Adrenal gland (tissue), 9 donors: ENCODE measurements at regions not wholly inside any gene's neighbourhood (a gene's known extent, or its start where the extent isn't known, plus 50 kb on each side); places are given as distances from the start of the nearest gene placed in this dataset.

Experiments used
- DNase-seq, 7 donors: peaks; one replicate each; pipeline ENCODE4 v3.0.0-alpha.2; 2019 to 2020
- H3K27ac ChIP-seq, 5 donors: fragments of 200-600 bp; sonication (generic) in 4 of 5; 1 replicate in 3 of 5; 2 replicates in 2 of 5; pipeline versions ENCODE4 v1.5.1 to v1.8.0; 2016 to 2020; ENCODE audit warnings: mild to moderate bottlenecking in 1 of 5
- H3K27me3 ChIP-seq: fragments of 200-600 bp; 2 replicates; pipeline ENCODE4 v1.8.0; 2021
- H3K36me3 ChIP-seq, 2 donors: fragments of 200-600 bp; replicated peaks in 1 of 2; 1 replicate in 1 of 2; 2 replicates in 1 of 2; pipeline versions ENCODE4 v1.5.1 to v1.8.0; 2018 to 2022
- H3K4me1 ChIP-seq, 2 donors: fragments of 200-600 bp; replicated peaks in 1 of 2; 1 replicate in 1 of 2; 2 replicates in 1 of 2; pipeline versions ENCODE4 v1.5.1 to v1.8.0; 2018 to 2021
- H3K4me3 ChIP-seq, 4 donors: fragments of 200-600 bp; sonication (generic) in 3 of 4; one replicate each; pipeline ENCODE4 v1.5.1; 2016 to 2018
- H3K9me3 ChIP-seq, 3 donors: fragments of 200-600 bp; sonication (generic) in 1 of 3; replicated peaks in 1 of 3; 1 replicate in 2 of 3; 2 replicates in 1 of 3; pipeline versions ENCODE4 v1.5.1 to v1.8.0; 2016 to 2021
- POLR2A ChIP-seq, 2 donors: fragments of 450-650 bp; IDR thresholded peaks; one replicate each; pipeline ENCODE4 v1.6.1; 2017; ENCODE audit warnings: antibody characterized with exemption in 2 of 2, mild to moderate bottlenecking in 2 of 2, moderate library complexity in 1 of 2
- WGBS, 4 donors: extraction: QIAGEN DNeasy Blood & Tissue Kit in 2 of 4; methylation state at CpG; one replicate each; pipeline versions ENCODE4 v1.1.5 to v1.1.7; 2013 to 2017; 5-methylcytosine and 5-hydroxymethylcytosine counted together
- intact Hi-C, 2 donors: fragments of 100-400 bp; cut with DNase I; formaldehyde crosslinking; loops; one replicate each; pipeline versions ENCODE4 v1.14.1 to v1.15.0; 2022 to 2023
- TF ChIP-seq, protein P1 (sequence below), 6 experiments: fragments of 450-650 bp in 4 of 6; fragments of 200-600 bp in 2 of 6; sonication (generic) in 1 of 6; IDR thresholded peaks; 1 replicate in 5 of 6; 2 replicates in 1 of 6; pipeline versions ENCODE4 v1.5.1 to v1.8.0; 2016 to 2021; ENCODE audit warnings: antibody characterized with exemption in 6 of 6, mild to moderate bottlenecking in 2 of 6, moderate library complexity in 1 of 6
- donor health status: healthy with polysubstance abuse.
- donor health status: Bipolar disorder and iron deficiency.
- donor health status: DM: yes; HTN: yes; CAD: no.
- donor health status: DM: no; HTN: no; CAD: no.
- donor health status: DM: no; HTN: no; CAD: no.

DNA sequence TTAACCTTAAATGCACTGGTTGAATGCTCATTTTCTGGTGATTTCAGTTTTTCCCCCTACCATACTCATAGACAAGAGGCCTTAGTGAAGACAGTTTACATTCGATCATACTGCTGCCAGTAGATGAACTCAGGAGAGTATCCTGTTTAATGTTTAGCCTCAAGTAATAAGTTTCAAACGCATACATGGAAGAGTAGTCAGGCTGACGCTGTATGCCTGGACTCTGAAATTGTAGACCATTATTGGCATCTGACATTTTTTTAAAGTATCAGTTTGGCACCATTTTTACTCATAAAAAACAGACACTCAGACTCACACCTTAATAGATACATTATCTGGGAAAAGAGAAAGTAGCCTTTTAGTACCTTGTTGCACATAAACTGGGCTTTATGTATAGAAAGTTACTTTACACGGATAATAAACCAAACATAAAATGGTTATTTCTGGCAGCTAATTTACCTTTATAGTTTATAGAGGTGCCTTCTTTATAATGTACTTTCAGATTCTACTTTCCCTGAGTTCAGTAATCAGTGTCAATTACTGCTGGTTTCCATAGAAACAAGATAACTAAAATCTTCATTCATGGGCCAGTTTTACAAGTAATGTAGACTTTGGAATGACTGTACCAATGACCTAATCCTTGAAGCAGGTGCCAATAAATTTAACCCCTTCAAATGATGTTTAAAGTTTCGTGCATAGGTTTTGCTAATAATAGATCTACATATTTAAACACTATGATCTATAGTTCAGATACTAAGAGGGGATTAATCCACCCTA lies 183.8 kb upstream of the ITGA1 start:
- WGBS, 4 donors: 79 to 84% (median 81%) methylated on average over 5 of the region's 5 CpGs

DNA sequence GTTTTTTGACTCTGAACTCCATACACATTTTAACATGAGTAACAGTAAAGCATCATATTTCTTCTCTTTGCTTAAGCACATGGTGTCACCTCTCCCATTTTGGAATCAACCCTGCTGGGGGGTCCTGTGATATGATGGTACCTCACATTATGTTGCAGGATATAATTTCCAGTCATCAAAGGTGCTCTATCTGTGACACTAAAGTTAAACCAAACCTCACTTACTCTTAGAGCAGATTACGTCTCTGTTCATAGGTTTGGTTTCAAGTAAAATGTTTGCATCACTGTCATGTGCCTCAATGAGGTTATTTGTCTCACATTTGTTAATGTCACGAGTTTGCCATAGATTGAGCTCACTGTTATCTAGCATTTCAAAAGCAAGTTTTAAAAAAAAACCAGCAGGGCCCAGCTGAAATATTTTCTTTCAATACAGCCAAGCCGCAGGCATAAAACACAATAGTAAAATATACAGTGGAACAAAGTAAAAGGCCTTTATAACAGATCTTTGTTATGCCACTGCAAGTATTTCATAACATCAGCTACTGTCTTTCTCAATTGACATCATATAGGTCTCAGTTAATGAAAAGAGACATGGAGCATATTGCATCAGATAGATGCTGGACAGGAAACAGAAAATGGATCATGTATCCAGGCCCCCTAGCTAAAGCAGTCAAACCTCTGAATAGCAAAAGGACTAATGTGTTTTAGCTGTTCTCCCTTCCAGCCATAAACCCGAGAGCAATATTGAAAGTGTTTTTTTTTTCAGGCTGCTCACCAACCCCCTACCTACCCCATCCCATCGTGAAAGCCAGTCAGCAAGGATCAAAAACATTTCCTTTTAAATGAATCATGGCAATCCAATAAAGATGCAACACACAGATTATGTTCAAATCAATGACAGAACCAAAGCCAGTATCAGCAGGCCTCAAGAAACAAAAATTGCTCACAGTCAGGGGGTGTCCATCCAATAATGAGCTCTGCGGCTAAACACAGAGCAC lies 182.1 kb upstream of the ITGA1 start:
- no peak overlapping the region for H3K4me3 ChIP-seq
- no peak for DNase-seq
- no peaks in the 10 kb centered on the region for H3K36me3 ChIP-seq
- H3K9me3 ChIP-seq: no peaks in the 10 kb centered on the region
- no peak overlapping the region for H3K27ac ChIP-seq
- intact Hi-C loops: no loop called here
- no peaks in the 10 kb centered on the region for H3K4me1 ChIP-seq
- H3K27me3 ChIP-seq: no peaks in the 10 kb centered on the region
- 81 to 87% (median 85%) methylated on average over 6 of the region's 6 CpGs for WGBS, 4 donors
- TF ChIP-seq, protein P1, sequence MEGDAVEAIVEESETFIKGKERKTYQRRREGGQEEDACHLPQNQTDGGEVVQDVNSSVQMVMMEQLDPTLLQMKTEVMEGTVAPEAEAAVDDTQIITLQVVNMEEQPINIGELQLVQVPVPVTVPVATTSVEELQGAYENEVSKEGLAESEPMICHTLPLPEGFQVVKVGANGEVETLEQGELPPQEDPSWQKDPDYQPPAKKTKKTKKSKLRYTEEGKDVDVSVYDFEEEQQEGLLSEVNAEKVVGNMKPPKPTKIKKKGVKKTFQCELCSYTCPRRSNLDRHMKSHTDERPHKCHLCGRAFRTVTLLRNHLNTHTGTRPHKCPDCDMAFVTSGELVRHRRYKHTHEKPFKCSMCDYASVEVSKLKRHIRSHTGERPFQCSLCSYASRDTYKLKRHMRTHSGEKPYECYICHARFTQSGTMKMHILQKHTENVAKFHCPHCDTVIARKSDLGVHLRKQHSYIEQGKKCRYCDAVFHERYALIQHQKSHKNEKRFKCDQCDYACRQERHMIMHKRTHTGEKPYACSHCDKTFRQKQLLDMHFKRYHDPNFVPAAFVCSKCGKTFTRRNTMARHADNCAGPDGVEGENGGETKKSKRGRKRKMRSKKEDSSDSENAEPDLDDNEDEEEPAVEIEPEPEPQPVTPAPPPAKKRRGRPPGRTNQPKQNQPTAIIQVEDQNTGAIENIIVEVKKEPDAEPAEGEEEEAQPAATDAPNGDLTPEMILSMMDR (IDR thresholded peaks at IDR 0.05): no peak
- TF ChIP-seq POLR2A (IDR thresholded peaks at IDR 0.05): no peak

More for the DNA sequence above, 183.8 kb upstream of the ITGA1 start:
- intact Hi-C loops: no loop called here
- no peaks in the 10 kb centered on the region for H3K4me1 ChIP-seq
- no peaks in the 10 kb centered on the region for H3K36me3 ChIP-seq
- no peak for DNase-seq
- TF ChIP-seq, protein P1 (IDR thresholded peaks at IDR 0.05): no peak
- TF ChIP-seq POLR2A (IDR thresholded peaks at IDR 0.05): no peak
- no peak overlapping the region for H3K27ac ChIP-seq
- H3K9me3 ChIP-seq: no peaks in the 10 kb centered on the region
- no peak overlapping the region for H3K4me3 ChIP-seq
- H3K27me3 ChIP-seq: no peaks in the 10 kb centered on the region

DNA sequence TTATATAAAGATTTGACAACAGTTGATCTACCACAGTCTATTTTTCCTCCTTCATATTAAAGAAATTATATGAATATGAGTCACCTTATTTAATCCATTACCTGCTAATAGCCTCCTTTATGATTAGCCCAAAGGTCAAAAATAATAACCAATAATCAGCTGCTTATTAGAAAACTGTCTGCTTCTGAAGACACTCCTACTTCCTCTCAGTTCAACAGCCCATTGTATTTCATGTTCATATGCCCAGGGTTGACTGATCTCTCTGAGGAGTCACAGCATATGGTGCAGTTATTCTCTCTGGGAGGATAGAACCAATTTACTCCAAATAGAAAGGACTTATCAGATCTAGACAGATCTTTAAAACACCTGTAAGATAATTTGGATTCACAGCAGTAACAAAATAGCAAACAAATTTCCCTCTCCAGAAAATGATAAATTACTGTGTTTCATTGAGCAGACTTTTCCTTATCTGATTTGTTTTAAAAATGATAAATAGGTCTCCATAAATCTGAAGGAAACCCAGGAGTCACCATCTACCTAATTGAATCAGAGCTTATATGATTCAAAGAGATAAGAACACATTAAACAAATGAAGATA lies 180.4 kb upstream of the ITGA1 start:
- no peaks in the 10 kb centered on the region for H3K36me3 ChIP-seq
- H3K27me3 ChIP-seq: no peaks in the 10 kb centered on the region
- DNase-seq: no peak
- TF ChIP-seq POLR2A (IDR thresholded peaks at IDR 0.05): no peak
- TF ChIP-seq, protein P1 (IDR thresholded peaks at IDR 0.05): no peak
- intact Hi-C loops: no loop called here
- no peaks in the 10 kb centered on the region for H3K9me3 ChIP-seq
- no peaks in the 10 kb centered on the region for H3K4me1 ChIP-seq
- H3K27ac ChIP-seq: no peak overlapping the region
- H3K4me3 ChIP-seq: no peak overlapping the region

DNA sequence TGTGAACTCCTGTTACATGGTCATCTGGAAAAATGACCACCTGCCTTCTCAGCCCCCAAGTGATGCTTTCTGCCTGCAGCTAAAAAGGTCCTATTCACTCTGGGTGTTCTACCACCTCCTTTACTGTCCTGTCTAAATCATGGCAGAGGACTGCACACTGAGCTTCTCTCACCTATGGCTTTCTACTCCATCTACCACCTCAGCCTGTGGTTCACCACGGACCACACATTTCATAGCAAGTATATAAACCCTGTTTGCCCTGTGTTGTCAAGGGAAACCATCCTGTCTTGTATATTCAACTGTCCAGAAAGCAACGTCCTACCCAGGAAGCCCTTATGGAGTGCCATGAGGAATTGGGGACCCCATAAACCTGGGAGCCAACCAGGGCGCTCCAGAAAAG lies 167.4 kb upstream of the ITGA1 start:
- no peaks in the 10 kb centered on the region for H3K4me1 ChIP-seq
- intact Hi-C loops: no loop called here
- H3K4me3 ChIP-seq: no peak overlapping the region
- H3K27me3 ChIP-seq: no peaks in the 10 kb centered on the region
- H3K9me3 ChIP-seq: no peaks in the 10 kb centered on the region
- 81 to 91% (median 85%) methylated on average over 3 of the region's 3 CpGs for WGBS, 4 donors
- H3K27ac ChIP-seq: no peak overlapping the region
- TF ChIP-seq, protein P1 (IDR thresholded peaks at IDR 0.05): no peak
- TF ChIP-seq POLR2A (IDR thresholded peaks at IDR 0.05): no peak
- H3K36me3 ChIP-seq: no peaks in the 10 kb centered on the region
- no peak for DNase-seq
